ENCODE measurements at regions not wholly inside any gene's neighbourhood (a gene's known extent, or its start where the extent isn't known, plus 50 kb on each side); places are given as distances from the start of the nearest gene placed in this dataset.

DNA sequence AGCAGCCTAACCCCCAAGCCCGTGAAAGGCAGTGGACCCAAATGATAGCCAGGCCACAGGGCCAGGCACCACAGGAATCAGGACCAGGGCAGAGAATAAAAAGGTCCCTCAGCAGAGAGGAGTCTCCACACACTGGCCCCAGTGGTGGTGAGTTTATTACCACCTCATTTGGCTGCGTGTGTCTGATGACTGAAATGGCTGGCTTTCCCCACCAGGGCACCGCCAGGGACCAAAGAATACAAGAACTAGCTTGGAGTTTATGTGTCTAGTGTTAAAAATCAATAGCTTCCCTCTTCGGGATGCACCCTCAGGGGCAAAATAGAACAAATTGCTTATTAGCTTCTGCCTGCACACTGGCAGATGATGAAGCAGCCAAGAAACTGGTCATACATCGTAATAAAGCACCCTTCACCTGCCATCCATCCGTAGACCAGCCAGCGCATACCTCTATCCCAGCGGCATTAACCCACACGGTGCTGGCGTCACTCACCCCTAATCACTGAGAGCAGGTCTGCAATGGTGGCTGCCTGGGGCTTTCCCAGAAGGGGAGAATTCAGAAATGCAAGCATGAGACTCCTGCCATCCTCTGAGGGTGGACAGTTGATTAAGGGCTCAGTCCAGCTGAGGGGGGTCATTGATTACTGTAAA is 223.7 kb upstream of the ZMIZ1 start:
- Histone ChIP-seq H3K4me1 (ENCODE audit: control insufficient read depth in 5 of 5, insufficient read depth in 5 of 5, low read length in 5 of 5) (no peaks in the 10 kb centered on the region), H3K27me3 (ENCODE audit: control insufficient read depth in 3 of 3, insufficient read depth in 3 of 3, low read length in 2 of 3) (no peaks in the 10 kb centered on the region), H3K36me3 (ENCODE audit: control insufficient read depth in 4 of 4, insufficient read depth in 4 of 4, low read length in 4 of 4) (no peaks in the 10 kb centered on the region), H3K4me3 (no peak overlapping the region), H3K9ac (ENCODE audit: insufficient read depth in 1 of 2, low read length in 2 of 2) (no peak overlapping the region), H3K9me3 (ENCODE audit: control insufficient read depth in 4 of 4, insufficient read depth in 3 of 4, low read length in 3 of 4) (peaks cover 0 to 2% (median 0%) of the 10 kb centered on the region in 4 donors), H3K27ac (ENCODE audit: low read depth in 1 of 2, low read length in 1 of 2) (no peak overlapping the region)
- 81 to 91% methylated on average over 10 of the region's 10 CpGs for WGBS, 2 donors
- TF ChIP-seq, protein P1, sequence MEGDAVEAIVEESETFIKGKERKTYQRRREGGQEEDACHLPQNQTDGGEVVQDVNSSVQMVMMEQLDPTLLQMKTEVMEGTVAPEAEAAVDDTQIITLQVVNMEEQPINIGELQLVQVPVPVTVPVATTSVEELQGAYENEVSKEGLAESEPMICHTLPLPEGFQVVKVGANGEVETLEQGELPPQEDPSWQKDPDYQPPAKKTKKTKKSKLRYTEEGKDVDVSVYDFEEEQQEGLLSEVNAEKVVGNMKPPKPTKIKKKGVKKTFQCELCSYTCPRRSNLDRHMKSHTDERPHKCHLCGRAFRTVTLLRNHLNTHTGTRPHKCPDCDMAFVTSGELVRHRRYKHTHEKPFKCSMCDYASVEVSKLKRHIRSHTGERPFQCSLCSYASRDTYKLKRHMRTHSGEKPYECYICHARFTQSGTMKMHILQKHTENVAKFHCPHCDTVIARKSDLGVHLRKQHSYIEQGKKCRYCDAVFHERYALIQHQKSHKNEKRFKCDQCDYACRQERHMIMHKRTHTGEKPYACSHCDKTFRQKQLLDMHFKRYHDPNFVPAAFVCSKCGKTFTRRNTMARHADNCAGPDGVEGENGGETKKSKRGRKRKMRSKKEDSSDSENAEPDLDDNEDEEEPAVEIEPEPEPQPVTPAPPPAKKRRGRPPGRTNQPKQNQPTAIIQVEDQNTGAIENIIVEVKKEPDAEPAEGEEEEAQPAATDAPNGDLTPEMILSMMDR (IDR thresholded peaks at IDR 0.05; ENCODE audit: control extremely low read depth, extremely low read depth), result no peak
- no peak for ATAC-seq (ENCODE audit: insufficient read depth, low FRiP score)
- no peak for DNase-seq

DNA sequence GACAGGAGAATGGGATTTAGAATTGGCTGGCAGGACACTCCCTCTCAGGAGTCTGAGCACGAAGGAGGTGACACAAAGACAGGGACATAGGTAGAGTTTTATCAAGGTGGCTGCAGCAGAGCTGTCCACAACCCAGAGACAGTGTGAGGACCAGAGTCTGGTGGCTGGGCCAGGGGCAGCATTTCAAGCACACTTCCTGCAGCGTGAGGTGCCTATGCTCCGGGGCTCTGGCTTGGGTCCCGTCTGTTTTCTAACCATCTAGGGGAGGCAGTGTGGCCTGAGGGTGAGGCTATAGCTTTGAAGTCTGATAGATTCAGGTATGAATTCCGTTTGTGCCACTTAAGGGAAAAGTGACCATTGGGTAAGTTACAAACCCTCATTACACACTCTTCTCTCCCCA is 222.7 kb upstream of the ZMIZ1 start:
- no peaks in the 10 kb centered on the region for H3K36me3 ChIP-seq (ENCODE audit: control insufficient read depth in 4 of 4, insufficient read depth in 4 of 4, low read length in 4 of 4)
- no peak overlapping the region for H3K27ac ChIP-seq (ENCODE audit: low read depth in 1 of 2, low read length in 1 of 2)
- peaks cover 0 to 2% (median 0%) of the 10 kb centered on the region in 4 donors for H3K9me3 ChIP-seq (ENCODE audit: control insufficient read depth in 4 of 4, insufficient read depth in 3 of 4, low read length in 3 of 4)
- no peaks in the 10 kb centered on the region for H3K27me3 ChIP-seq (ENCODE audit: control insufficient read depth in 3 of 3, insufficient read depth in 3 of 3, low read length in 2 of 3)
- ATAC-seq (ENCODE audit: insufficient read depth, low FRiP score) (no peak), DNase-seq (no peak)
- 71 to 79% methylated on average over 5 of the region's 5 CpGs for WGBS, 2 donors
- no peaks in the 10 kb centered on the region for H3K4me1 ChIP-seq (ENCODE audit: control insufficient read depth in 5 of 5, insufficient read depth in 5 of 5, low read length in 5 of 5)
- H3K9ac ChIP-seq (ENCODE audit: insufficient read depth in 1 of 2, low read length in 2 of 2), result no peak overlapping the region
- TF ChIP-seq, protein P1 (IDR thresholded peaks at IDR 0.05; ENCODE audit: control extremely low read depth, extremely low read depth), result no peak
- H3K4me3 ChIP-seq, result no peak overlapping the region

GRCh38 chr10:78846760-78847159 is 222.0 kb upstream of the ZMIZ1 start:
- Histone ChIP-seq H3K36me3 (ENCODE audit: control insufficient read depth in 4 of 4, insufficient read depth in 4 of 4, low read length in 4 of 4) (no peaks in the 10 kb centered on the region), H3K9ac (ENCODE audit: insufficient read depth in 1 of 2, low read length in 2 of 2) (no peak overlapping the region), H3K4me3 (no peak overlapping the region), H3K27ac (ENCODE audit: low read depth in 1 of 2, low read length in 1 of 2) (no peak overlapping the region), H3K4me1 (ENCODE audit: control insufficient read depth in 5 of 5, insufficient read depth in 5 of 5, low read length in 5 of 5) (no peaks in the 10 kb centered on the region), H3K27me3 (ENCODE audit: control insufficient read depth in 3 of 3, insufficient read depth in 3 of 3, low read length in 2 of 3) (no peaks in the 10 kb centered on the region), H3K9me3 (ENCODE audit: control insufficient read depth in 4 of 4, insufficient read depth in 3 of 4, low read length in 3 of 4) (peaks cover 0 to 2% (median 0%) of the 10 kb centered on the region in 4 donors)
- WGBS, 2 donors, result 90 to 93% methylated on average over 7 of the region's 7 CpGs
- ATAC-seq (ENCODE audit: insufficient read depth, low FRiP score) (no peak), DNase-seq (no peak)
- TF ChIP-seq, protein P1 (IDR thresholded peaks at IDR 0.05; ENCODE audit: control extremely low read depth, extremely low read depth), result no peak

GRCh38 chr10:78847485-78847884 is 221.3 kb upstream of the ZMIZ1 start:
- Histone ChIP-seq H3K27me3 (ENCODE audit: control insufficient read depth in 3 of 3, insufficient read depth in 3 of 3, low read length in 2 of 3) (no peaks in the 10 kb centered on the region), H3K9me3 (ENCODE audit: control insufficient read depth in 4 of 4, insufficient read depth in 3 of 4, low read length in 3 of 4) (peaks cover 0 to 2% (median 0%) of the 10 kb centered on the region in 4 donors), H3K9ac (ENCODE audit: insufficient read depth in 1 of 2, low read length in 2 of 2) (no peak overlapping the region), H3K27ac (ENCODE audit: low read depth in 1 of 2, low read length in 1 of 2) (no peak overlapping the region), H3K4me3 (no peak overlapping the region), H3K4me1 (ENCODE audit: control insufficient read depth in 5 of 5, insufficient read depth in 5 of 5, low read length in 5 of 5) (peaks cover 0 to 3% (median 0%) of the 10 kb centered on the region in 5 donors), H3K36me3 (ENCODE audit: control insufficient read depth in 4 of 4, insufficient read depth in 4 of 4, low read length in 4 of 4) (no peaks in the 10 kb centered on the region)
- DNase-seq (no peak), ATAC-seq (ENCODE audit: insufficient read depth, low FRiP score) (no peak)
- 81 to 82% methylated on average over 5 of the region's 5 CpGs for WGBS, 2 donors
- TF ChIP-seq, protein P1 (IDR thresholded peaks at IDR 0.05; ENCODE audit: control extremely low read depth, extremely low read depth), result no peak

Measured in lung (tissue), 11 donors.